Prostate gland (tissue), 2 donors: ENCODE measurements at regions not wholly inside any gene's neighbourhood (a gene's known extent, or its start where the extent isn't known, plus 50 kb on each side); places are given as distances from the start of the nearest gene placed in this dataset.

ENCODE experiments used
- POLR2AphosphoS5 ChIP-seq: sonication (generic); formaldehyde crosslinking; IDR thresholded peaks from one replicate; pipeline ENCODE4 v1.6.1; 2017; ENCODE audit warnings: antibody characterized with exemption
- TF ChIP-seq, protein P1 (sequence below), 4 experiments: fragments of 200-600 bp in 2 of 4; fragments of 450-650 bp in 2 of 4; sonication (generic) in 2 of 4; IDR thresholded peaks; 1 replicate in 3 of 4; 2 replicates in 1 of 4; pipeline ENCODE4 v1.5.1; 2016 to 2019; ENCODE audit warnings: antibody characterized with exemption in 4 of 4, mild to moderate bottlenecking in 2 of 4, moderate library complexity in 2 of 4

GRCh38 chr22:34973926-34974325 lies 92.0 kb upstream of the ISX start:
- no peak for TF ChIP-seq POLR2AphosphoS5
- TF ChIP-seq, protein P1, sequence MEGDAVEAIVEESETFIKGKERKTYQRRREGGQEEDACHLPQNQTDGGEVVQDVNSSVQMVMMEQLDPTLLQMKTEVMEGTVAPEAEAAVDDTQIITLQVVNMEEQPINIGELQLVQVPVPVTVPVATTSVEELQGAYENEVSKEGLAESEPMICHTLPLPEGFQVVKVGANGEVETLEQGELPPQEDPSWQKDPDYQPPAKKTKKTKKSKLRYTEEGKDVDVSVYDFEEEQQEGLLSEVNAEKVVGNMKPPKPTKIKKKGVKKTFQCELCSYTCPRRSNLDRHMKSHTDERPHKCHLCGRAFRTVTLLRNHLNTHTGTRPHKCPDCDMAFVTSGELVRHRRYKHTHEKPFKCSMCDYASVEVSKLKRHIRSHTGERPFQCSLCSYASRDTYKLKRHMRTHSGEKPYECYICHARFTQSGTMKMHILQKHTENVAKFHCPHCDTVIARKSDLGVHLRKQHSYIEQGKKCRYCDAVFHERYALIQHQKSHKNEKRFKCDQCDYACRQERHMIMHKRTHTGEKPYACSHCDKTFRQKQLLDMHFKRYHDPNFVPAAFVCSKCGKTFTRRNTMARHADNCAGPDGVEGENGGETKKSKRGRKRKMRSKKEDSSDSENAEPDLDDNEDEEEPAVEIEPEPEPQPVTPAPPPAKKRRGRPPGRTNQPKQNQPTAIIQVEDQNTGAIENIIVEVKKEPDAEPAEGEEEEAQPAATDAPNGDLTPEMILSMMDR (IDR thresholded peaks at IDR 0.05) = no peak
